Right renal cortex interstitium (tissue), 3 donors: ENCODE measurements at regions not wholly inside any gene's neighbourhood (a gene's known extent, or its start where the extent isn't known, plus 50 kb on each side); places are given as distances from the start of the nearest gene placed in this dataset.

Source experiments
- DNase-seq, 3 donors: peaks; one replicate each; pipeline ENCODE4 v3.0.0-alpha.2; 2013; ENCODE audit warnings: low read depth in 3 of 3, low spot score in 2 of 3

DNA sequence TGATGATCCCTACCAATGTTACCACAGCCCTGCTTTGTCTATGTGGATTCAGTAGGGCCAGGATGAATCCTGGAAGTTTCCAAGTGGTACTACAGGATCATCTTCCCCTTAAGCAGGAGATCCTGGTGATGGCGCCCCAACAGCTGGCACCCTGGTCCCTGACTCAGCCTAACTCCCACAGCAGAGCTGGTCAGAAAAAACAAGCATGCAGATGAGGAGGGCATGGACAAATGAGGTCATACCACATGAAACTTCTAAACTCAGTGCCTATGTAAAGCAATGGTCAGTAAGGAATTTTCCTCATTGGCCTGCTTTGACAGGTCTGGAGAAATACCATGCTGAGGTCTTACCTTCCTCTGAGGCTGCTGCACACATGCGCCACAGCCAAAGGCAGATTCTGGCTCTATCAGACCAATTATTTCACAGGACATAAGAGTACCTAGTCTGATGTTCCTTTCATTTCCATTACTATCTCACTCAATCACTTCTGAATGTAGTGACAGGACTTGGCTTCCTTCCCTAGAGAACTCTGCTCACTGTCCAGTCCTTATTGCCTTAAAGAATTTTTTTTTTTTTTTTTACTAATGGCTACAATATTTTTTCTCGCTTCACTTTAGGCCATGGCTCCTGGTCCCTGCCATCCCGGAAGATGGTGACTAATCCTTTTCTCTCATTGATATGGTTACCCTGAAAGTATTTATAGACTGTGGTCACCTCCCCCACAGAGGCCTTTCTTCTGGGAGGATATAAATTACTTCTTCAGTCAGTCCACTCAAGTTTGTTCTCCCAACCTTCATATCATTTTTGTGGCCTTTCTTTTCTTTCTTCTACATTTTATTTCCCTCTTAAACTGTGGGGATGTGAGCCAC is 525.2 kb upstream of the PSMD7 start:
- DNase-seq: no peak

DNA sequence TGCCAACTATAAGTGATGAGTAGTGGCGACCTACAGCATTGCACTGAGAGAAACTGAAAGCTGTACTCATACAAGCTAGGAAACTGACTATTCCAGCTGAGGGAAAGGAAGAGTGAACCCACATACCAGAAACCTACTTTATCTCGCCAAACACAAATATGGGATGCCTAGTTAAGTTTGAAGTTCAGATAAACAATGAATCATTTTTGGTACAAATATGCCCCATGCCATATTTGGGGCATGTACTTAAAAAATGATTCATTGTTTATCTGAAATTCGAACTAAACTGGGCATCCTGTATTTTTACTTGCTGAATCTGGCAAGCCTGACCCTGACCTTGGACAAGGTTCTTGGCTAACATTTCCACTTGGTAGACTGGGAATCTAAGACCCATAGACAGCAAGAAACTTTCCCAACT is 527.8 kb upstream of the PSMD7 start:
- no peak for DNase-seq

DNA sequence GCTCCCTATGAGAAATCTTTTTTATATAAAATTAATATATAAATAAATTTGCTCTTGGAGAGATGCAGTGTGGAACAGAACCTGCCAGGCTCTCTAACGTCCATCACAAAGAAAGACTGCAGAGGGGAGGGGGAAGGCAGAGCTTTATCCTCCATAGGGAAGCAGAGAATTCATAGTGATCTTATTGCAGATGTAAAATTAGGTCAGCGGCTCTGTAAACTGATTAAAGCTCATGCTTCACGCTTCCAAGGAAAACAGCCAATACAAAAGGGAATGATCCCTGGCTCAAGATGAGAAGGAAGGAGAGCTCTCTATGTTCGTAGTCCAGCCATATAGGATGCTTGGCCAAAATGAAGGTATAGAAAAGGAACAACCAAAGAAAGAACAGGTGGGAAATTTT is 532.3 kb upstream of the PSMD7 start:
- DNase-seq: no peak

DNA sequence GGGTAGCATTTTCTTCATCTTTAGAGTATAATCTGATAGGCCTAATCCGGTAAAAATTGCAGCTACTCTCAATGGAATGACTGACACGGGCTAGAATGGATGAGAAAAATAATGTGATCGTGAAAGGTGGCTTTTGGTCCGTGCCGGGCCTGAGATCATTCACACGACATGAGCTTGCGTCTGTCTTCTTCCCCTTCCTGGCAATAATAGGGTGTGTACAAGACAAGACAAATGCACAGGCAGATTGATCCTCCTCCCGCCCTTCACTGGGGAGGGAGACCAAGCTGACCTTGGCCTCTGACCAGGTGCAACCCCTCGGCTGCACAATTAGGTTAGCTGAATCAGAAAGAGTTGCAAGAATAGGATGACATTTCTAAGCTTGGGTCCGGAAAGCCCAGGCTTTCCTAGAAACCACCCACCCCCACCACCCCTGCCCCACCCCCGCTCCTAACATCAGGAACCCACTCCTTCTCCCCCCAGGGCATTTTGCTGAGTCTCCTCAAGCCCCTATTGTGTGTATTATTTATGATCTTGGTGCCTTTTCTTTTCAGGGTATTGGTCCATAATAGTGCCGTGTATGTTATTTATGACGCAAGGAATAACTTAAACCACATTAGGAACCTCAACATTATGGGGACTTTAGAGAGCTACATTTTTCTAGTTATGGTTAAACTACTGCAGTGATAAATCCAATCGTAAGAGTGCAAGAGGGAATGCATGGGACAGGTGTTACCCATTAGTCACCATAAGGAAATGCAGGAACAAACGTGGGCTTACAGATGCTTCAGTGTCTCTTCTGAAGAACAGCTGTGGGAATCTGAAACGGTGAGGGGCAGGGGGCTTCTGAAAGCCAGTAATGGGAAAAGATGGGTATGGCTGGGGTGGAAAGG is 540.1 kb upstream of the PSMD7 start:
- no peak for DNase-seq

DNA sequence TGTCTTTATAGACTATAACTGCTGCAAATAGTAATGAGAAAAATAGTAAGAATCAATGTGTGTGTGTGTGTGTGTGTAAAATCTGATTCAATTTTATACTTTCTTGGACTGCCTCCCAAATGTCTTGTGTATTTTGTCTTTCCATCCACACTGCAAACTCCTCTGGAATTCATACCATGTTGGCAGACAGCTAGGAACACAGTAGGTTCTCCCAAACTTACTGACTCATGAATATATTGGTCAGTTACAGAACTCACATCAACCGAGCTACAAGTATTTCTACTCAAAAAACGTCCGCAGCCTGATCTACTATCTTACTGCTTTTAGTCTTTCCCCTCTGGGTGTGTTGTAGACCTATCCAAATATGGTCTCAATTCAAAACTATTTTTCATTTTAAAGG is 542.7 kb upstream of the PSMD7 start:
- DNase-seq: no peak

DNA sequence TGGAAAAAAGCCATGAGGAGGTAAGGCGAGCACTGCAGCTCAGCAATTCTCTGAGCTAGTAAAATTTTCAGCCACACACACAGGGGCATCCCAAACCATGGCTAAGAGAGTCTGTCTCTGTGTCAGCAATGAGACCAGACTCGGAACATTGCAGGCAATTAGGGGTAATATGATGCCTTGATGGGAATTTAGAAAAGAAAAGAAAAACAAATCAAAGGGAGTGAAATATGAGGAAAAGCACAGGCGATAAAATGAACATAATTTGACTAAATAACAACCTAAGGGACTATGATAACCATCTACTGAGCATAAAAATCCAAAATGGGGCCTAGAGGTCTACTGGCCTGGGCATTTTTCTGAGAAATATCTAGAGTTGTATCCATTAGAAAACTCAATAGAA is 546.0 kb upstream of the PSMD7 start:
- DNase-seq: no peak

DNA sequence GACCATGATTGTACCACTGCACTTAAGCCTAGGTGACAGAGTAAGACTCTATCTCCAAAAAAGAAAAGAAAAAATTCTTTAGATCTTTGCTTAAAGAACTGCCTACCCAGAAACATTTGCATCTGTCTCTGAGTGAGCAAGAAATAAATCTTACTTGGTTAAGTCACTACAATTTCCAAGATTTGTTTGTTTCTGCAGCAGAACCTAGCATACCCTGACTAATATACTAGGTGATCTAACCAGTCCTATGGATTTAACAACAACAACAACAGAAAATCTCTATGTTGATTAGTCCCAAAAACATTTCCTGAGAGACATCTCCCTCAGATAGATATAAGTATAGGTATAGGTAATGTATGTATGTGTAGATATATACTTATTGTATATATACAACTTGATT is 549.3 kb upstream of the PSMD7 start:
- DNase-seq: no peak

DNA sequence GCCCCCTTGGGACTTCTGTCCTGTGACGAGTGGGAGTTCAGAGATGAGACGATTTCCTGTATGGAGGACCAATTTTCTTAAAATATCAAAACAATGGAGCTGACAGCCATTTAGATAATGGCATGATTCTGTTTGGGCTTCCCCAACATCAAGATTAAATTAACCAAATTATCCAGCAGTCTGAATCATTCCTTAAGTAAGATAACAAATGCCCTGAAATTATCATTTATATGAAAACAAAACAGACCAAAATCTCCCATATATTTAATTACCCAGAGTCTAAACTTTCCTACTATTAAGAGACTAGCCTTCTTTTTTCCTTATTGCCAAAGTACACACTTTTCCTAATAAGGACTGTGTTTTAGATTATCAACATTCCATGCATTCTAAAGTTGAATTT is 550.1 kb upstream of the PSMD7 start:
- DNase-seq: no peak

DNA sequence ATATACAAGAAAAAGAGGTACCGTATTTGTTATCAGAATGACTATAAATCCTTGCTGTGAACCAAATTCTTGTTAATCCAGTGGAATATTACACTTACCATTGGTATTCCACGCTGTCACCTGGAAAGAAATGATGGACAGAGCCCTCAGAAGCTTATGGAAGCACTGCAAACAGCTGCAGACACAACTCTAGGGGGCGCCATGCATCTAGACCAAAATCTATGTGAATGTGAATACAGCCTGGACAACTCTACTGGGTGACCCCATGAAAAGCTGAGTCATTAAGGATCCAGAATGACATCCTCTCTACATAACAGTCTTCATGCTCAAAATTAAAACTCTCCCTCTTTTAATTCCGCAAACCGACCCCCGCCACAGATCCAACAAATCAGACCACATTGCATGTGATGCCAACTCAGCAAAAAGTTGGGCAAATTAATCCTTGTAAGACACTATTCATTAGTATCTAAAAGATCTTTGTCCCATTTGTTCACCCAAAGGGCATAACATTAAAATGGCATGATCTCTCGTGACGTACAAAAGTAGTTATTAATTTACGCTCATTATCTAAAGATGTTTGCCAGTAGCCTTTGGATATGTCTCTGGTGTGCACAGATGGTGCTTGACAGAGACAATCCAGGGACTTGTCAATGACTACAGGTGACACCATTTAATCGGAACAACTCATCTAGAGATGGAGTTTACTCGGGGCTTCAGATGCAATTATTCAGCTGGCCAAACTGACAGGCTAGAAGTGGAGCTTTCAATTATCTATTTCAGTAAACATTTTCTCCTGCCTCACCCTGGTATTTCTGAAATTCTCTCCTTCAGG is 552.7 kb upstream of the PSMD7 start:
- DNase-seq: no peak

DNA sequence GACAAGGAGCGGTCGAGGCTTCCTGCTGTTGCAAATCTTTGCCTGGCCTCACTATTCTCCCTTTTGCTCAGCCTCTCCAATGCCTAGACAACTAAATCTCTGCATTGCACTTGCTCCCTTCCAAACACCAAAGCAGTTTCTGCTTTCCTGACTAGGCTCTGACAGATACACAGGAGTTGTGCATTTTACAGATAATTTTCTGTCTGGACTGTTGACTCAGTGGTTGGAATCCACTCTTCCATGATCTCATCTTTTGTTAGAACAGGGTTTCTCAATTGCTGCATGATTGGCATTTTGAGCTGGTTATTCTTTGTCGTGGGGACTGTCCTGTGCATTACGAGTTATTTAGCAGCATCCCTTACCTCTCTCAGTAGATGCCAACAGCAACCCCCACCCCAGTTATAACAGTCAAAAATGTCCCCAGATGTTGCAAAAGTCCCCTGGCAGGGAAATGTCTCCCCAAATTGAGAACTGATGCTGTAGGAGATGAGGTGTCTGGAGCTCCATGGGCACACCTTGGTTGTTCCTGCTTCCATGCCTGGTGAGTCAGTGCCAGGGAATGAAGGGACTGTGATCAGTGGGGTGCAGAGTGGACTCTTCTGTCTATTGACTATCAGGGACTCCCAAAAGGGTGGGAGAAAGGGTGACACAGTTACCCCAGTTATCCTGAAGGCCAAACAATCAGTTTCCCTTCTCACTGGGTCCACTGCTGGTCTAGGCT is 557.4 kb upstream of the PSMD7 start:
- no peak for DNase-seq

DNA sequence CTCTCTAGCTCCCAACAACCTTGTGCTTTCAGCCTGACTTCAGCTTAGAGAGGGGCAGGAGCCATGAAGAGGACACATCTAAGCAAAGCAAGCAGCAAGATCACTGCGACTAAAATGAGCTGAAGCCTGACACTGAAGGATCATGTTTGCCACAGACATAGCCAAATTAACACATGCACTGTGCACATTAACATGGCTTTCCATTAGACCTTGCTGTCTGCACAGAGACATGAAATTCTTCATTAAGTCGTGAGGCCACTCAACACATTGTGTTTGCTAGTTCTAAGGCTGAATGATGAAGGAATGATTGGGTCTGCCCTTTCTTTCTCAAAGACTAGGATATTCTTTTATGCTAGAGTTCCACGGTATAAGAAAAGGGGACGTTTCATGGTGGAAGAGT is 558.3 kb upstream of the PSMD7 start:
- no peak for DNase-seq

DNA sequence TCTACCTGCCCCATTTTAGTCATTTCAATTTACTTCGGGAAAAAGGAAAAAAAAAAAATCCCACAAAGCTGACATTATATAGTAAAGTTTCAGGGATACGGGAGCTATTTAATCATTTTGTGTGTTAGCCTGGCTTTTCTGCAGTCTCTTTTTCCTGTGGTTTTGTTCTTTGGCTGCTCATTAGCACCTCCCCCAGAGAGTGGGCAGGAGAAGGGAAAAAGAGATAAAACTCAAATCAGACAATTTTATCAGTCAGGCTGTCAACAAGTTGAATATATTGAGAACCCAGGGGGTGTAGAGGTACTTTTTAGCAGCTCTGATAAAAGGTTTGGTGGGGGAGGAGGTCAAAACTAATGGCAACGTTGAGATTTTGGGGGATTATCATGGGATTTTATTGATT is 559.0 kb upstream of the PSMD7 start:
- no peak for DNase-seq

DNA sequence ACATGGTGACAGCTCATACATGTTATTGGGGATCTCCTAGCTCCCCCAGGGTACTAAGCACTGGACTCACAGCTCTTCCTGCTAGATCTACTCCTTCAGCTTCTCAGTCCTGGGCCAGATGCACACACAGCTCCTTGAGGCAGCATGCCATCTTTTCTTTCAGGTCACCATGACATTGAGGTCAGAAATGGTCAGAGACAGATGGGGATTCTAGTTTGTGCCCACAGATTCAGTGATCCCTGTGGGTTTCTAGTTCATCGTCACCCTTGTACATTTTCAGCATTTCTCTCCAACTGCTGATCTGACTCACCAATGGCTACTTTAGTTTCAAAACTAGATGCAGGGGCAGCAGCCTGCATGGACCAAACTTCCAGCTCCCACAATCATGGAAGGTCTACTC is 560.7 kb upstream of the PSMD7 start:
- no peak for DNase-seq

DNA sequence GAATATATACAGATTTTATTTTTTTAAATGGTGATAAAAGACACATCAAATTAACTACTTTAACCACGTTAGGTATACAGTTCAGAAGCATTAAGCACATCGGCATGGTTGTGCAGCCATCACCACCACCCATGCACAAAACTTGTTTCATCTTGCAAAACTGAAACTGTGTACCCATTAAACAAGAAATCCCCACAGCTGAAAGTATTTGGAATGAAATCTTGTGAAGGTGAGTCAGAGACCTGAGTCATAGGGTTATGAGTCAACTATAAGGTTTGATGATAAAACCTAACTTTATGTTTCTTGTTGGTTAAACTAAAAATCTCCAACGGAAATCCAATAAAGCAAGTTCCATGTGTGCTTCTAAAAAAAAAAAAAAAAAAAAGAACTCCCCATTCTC is 561.6 kb upstream of the PSMD7 start:
- DNase-seq: no peak

DNA sequence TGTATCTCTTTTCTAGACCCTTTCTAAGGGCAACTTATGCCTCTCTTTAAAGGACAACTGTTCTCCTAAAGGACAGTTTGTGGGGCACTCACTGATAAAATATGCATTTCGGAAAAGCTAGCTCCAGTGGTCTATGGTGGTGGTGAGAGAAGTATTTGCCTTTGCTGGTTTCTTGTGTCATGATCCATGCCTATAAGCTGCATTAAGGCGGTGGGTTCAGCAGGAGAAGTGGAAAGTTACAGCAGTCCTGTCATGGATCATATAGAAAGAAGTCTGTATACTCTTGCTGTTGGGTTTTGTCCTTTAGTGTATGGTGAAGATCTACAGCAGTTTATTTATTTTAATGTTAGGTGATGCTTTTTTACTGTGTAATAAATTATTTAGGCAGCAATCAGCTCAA is 563.9 kb upstream of the PSMD7 start:
- no peak for DNase-seq

DNA sequence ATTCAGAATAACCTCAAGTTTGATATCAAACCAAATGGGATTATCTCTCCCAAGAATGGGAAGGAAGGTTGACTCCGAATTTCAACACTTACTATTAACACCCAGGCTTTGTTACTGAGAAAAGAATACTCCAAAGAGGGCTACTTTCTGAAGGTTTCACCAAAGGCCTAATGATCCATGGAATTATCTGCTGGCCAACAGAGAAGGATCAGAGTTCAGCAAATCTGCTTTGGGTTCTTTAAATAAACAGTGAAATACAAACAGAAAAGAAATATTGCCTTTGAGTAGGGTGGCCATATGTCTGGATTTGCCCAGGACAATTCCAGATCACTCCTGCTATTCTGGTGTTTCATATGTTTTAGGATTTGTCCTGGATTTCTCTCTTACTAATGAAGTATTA is 564.5 kb upstream of the PSMD7 start:
- no peak for DNase-seq

DNA sequence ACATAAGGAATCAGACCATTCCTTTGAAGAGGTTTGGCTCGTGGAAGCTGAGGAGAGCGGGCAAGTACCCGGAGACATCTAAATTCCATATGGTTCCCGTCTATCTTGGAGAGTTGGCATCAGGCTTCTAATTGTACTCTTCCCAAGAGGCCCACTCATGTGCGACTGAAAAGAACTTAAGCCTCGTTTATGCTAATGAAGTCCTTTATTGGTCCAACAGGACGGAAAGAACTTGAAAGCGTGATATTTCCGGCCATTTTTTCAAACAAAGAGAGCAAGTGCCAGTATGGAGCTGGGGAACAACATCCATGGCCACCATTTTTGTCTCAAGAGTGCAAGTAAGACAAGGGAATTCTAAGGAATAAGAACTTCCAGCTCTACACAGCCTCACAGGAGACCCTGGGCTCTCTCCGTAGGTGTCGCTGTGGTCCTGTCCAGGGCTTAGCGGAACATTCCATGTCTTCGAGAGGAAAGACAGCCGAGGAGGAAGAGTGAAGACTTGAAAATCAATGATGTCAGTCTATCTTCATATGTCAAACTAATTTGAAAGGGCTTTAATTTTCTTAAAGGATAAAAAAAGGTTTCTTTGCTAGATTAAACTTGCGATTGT is 566.0 kb upstream of the PSMD7 start:
- no peak for DNase-seq

DNA sequence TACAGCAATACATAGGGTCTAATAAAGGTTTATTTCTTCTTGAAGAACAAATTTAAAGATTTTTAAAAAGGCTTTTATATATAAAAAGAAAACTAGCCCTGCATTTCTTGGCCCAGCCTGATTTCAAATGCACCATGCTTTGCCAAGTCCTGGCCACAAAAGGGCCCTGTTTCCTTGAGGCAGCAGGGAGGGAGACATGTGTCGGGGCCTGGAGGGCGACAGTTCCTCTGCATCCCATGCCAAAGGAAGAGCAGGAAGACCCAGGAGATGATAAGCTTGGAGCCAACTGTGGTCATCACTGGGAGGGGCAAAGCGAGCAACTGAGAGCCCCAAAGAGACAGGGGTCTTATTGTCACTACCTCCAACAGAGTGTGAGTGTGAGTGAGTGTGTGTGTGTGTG is 571.5 kb upstream of the PSMD7 start:
- DNase-seq: no peak

DNA sequence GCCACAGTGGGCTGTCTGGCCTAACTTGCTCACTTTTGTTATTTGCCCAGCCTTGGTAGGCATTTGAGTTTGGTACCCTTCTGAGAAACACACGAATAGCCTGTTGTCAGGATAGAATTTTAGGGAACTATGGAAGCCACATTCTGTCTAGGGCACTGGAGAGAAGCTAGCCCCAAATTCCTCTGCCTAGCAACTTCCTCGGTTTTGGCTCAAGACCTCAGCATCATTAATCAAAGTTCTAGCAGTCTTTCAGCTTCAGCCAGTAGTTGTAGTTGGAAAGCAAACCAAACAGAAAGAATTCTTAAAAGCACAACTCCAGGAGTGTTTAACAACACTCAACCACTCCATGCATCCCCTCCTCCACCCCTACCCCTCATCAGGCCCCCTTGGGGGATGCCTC is 572.1 kb upstream of the PSMD7 start:
- no peak for DNase-seq
